LNCAP (cell line): ENCODE measurements at regions not wholly inside any gene's neighbourhood (a gene's known extent, or its start where the extent isn't known, plus 50 kb on each side); places are given as distances from the start of the nearest gene placed in this dataset.

ENCODE experiments used
- TF ChIP-seq, protein P1 (sequence below): fragments of 450-650 bp; IDR thresholded peaks from 2 replicates; pipeline ENCODE4 v1.5.1; 2017; ENCODE audit warnings: mild to moderate bottlenecking

DNA sequence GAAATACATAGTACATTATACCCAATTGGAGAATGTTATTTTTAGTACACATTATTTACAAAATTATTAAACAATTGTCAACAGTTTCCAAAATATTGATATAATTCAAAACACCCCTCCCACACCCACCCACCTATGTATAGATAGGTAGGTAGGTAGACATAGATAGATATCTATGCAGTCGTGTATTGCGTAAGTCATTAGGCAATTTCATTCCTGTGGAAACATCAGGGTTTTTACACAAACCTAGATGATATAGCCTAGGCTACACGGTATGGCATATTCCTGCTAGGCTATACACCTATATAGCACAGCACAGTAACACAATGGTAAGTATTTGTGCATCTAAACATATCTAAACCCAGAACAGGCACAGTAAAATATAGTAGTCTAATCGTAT, 377.3 kb downstream of the ANXA1 start:
- TF ChIP-seq, protein P1, sequence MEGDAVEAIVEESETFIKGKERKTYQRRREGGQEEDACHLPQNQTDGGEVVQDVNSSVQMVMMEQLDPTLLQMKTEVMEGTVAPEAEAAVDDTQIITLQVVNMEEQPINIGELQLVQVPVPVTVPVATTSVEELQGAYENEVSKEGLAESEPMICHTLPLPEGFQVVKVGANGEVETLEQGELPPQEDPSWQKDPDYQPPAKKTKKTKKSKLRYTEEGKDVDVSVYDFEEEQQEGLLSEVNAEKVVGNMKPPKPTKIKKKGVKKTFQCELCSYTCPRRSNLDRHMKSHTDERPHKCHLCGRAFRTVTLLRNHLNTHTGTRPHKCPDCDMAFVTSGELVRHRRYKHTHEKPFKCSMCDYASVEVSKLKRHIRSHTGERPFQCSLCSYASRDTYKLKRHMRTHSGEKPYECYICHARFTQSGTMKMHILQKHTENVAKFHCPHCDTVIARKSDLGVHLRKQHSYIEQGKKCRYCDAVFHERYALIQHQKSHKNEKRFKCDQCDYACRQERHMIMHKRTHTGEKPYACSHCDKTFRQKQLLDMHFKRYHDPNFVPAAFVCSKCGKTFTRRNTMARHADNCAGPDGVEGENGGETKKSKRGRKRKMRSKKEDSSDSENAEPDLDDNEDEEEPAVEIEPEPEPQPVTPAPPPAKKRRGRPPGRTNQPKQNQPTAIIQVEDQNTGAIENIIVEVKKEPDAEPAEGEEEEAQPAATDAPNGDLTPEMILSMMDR, result no peak

DNA sequence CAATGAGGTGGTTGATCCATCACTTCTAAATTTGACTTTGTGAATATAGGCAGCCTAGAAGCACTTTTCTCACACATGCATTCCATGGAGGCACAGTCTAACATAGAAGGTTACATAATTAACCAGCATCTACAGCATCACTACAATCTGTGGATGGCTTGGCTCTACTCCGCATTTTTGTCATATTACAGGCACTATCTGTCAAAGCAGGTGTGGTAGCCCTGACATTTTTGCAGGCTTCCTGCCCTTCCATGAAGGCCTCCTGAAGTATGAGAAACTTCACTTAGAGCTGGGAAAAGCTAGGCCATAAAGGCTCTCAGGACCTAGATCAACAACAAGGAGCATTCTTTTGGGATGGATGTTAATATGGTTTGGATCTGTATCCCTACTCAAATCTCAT, 378.0 kb downstream of the ANXA1 start:
- TF ChIP-seq, protein P1, result no peak

DNA sequence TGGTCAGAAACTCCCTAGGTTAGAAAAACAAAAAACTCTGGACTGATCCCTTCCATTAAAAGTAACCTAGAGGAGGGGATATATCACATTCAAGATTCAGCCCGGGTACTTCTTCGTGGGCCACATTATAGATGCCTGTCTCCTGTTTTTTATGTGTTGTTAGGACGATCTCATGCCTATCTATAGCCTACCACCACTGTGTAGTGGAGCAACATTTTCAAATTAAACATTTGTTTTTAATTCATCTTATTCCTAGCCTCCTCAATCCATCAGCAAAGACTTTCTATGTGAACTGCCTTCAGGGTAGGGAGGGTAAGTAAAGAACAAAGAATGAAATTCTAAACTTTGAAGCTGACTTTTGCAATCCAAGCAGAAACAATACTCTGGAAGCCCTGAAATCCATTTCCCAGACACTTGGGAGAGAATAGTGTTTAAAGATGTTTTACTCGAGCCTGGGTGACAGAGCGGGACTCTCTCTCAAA, 379.4 kb downstream of the ANXA1 start:
- TF ChIP-seq, protein P1, result no peak

DNA sequence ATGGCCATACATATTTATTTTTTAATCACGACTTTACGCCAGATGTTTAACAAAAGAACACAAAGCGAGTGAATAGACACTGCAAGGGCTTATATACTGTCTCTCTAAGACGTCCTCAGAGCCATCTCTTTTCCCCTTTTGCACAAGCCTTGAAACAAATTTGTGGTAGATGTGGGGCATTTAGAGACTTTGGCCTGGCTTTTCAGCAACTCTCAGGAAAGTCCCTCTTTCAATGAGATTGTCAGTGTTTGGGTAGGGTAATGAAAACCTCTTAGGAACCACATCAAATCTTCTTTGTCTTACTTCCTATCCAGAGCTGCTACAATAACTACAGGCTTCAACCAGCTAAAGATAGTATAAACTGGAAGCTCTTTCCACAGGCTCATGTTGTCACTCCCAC, 380.0 kb downstream of the ANXA1 start:
- TF ChIP-seq, protein P1, result no peak

DNA sequence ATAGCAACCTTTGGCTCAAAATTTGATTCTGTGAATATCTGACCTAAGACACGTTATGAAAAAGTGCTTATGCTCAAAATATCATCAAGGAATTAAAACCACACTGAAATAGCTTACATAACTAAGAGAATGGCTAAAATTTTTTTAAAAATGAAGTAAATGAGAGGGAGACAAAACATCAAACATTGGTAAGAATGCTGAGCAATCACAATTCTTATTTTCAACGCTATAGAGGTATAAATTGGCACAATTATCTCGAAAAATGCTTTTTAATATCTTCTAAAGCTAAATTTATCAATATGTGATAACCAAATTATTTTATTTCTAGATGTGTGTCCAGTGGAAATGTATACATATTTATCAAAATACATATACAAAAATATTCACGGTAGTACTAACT, 381.3 kb downstream of the ANXA1 start:
- TF ChIP-seq, protein P1, result no peak

DNA sequence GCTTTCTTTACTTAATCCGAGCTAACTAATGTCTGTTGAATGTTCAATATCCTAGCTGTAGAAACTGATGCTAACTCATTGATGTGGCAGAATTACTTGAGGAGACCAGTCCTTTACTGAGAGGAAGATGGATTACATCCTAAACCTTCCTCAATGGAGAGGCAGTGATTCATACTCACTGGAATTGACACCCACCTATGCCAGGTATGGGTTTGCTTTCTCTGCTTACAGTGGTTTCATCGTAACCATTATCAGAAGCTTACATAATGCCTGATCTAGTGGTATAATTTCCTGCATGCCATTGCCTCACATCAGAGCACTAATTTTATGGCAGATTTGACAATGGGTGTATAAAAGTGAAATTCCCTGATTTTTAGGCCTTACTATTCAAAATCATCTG, 384.7 kb downstream of the ANXA1 start:
- TF ChIP-seq, protein P1, result no peak

DNA sequence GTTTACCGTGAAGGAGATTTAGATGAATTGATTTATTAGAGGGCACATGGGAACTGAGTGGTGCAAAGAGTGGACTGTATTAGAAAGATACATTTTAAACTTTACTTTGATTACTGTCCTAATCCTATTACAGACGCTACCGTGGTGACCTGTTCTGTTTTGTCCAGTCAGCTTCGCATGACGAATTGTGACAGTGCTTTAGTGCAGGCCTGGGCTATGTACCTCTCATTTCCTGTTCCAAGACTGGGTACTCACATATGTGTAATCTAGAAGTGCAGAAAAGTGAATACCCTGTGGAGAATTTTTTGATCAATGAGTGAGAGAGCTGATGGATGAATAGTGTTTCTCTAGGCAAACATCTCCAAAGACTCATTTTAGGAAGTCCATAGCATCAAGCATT, 385.9 kb downstream of the ANXA1 start:
- TF ChIP-seq, protein P1, result no peak

DNA sequence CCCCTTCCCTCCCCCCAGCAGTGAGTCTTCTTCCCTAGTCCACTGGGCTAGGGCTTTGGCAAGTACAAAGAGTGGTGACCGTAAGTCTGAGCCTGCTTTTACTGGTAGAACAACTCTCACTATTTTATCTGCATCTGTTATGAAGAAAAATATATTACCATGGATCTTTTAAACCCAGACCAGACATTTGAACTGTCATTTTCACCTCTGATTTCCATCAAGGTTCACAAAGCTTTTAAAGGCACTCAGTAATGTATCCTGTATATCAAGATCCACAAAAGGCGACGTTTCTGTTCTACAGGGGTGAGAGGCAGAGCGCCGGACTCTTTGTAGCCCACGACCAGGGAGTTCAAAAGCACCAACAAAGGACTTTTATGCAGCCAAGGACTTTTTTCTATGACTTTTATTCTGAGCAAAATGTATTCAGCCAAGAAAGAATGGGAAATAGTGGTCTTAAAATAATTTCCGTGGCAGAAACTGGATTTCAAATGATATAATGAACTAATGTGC, 388.3 kb downstream of the ANXA1 start:
- TF ChIP-seq, protein P1, result no peak
